ENCODE measurements at regions not wholly inside any gene's neighbourhood (a gene's known extent, or its start where the extent isn't known, plus 50 kb on each side); places are given as distances from the start of the nearest gene placed in this dataset.
A peak's percentile ranks its signal among the peaks of the same experiment; 100 is the strongest.
"Not testable (repeated sequence)": the region's sequence is repeated elsewhere in the genome, so short reads cannot be mapped to it uniquely, and the experiment has no call there.

- FAIRE-seq; H2AFZ ChIP-seq (ENCODE audit: low read depth, low read length); H3K27ac ChIP-seq (ENCODE audit: insufficient read depth, low read depth, low read length); H3K9me3 ChIP-seq (replicated peaks; ENCODE audit: control insufficient read depth, insufficient read depth, low read length); H3K79me2 ChIP-seq (ENCODE audit: control insufficient read depth, insufficient read depth, low read length); intact Hi-C loops (cut with micrococcal nuclease); BruUV-seq (replicated peaks); H3K4me2 ChIP-seq (ENCODE audit: insufficient read depth, low read length); H3K4me3 ChIP-seq (replicated peaks in 1 of 3; ENCODE audit: insufficient read depth in 1 of 3, low read depth in 1 of 3, low read length in 3 of 3); H3K36me3 ChIP-seq (ENCODE audit: control insufficient read depth in 2 of 2, extremely low read depth in 1 of 2, insufficient read depth in 2 of 2, low read length in 2 of 2); H3K9ac ChIP-seq (replicated peaks; ENCODE audit: extremely low read depth, insufficient read depth, low read length); H3K4me1 ChIP-seq (ENCODE audit: control insufficient read depth, extremely low read depth, insufficient read depth, low read length); H4K20me1 ChIP-seq (replicated peaks; ENCODE audit: control insufficient read depth, extremely low read depth, insufficient read depth, low read length); POLR2A ChIA-PET; CTCF ChIA-PET; dilution Hi-C loops (cut with MboI; ENCODE audit: extremely low pct_ligation_motif_present, low sequenced_read_pairs); H3K9me1 ChIP-seq (replicated peaks; ENCODE audit: control insufficient read depth, extremely low read depth, insufficient read depth, low read length); H3K27me3 ChIP-seq (ENCODE audit: control insufficient read depth in 2 of 2, insufficient read depth in 2 of 2, low read length in 2 of 2): not testable (repeated sequence)
- DNase-seq (ENCODE audit: low read depth, low spot score) = peak; percentile 0
Observed at GRCh38 chr2:87418823-87419822, 328.8 kb upstream of the PLGLB2 start.

GRCh38 chr2:87419980-87420379 lies 327.9 kb upstream of the PLGLB2 start:
- H3K79me2 ChIP-seq (ENCODE audit: control insufficient read depth, insufficient read depth, low read length); FAIRE-seq; H3K27me3 ChIP-seq (ENCODE audit: control insufficient read depth in 2 of 2, insufficient read depth in 2 of 2, low read length in 2 of 2); H2AFZ ChIP-seq (ENCODE audit: low read depth, low read length); H3K4me1 ChIP-seq (ENCODE audit: control insufficient read depth, extremely low read depth, insufficient read depth, low read length); BruUV-seq (replicated peaks); H3K27ac ChIP-seq (ENCODE audit: insufficient read depth, low read depth, low read length); H4K20me1 ChIP-seq (replicated peaks; ENCODE audit: control insufficient read depth, extremely low read depth, insufficient read depth, low read length); H3K4me2 ChIP-seq (ENCODE audit: insufficient read depth, low read length); intact Hi-C loops (cut with micrococcal nuclease); H3K4me3 ChIP-seq (replicated peaks in 1 of 3; ENCODE audit: insufficient read depth in 1 of 3, low read depth in 1 of 3, low read length in 3 of 3); H3K9me3 ChIP-seq (replicated peaks; ENCODE audit: control insufficient read depth, insufficient read depth, low read length); POLR2A ChIA-PET; H3K9ac ChIP-seq (replicated peaks; ENCODE audit: extremely low read depth, insufficient read depth, low read length); DNase-seq (ENCODE audit: low read depth, low spot score); H3K9me1 ChIP-seq (replicated peaks; ENCODE audit: control insufficient read depth, extremely low read depth, insufficient read depth, low read length); dilution Hi-C loops (cut with MboI; ENCODE audit: extremely low pct_ligation_motif_present, low sequenced_read_pairs); H3K36me3 ChIP-seq (ENCODE audit: control insufficient read depth in 2 of 2, extremely low read depth in 1 of 2, insufficient read depth in 2 of 2, low read length in 2 of 2); CTCF ChIA-PET: not testable (repeated sequence)

- H3K79me2 ChIP-seq (ENCODE audit: control insufficient read depth, insufficient read depth, low read length); H3K9me3 ChIP-seq (replicated peaks; ENCODE audit: control insufficient read depth, insufficient read depth, low read length); CTCF ChIA-PET; BruUV-seq (replicated peaks); DNase-seq (ENCODE audit: low read depth, low spot score); intact Hi-C loops (cut with micrococcal nuclease); H3K4me1 ChIP-seq (ENCODE audit: control insufficient read depth, extremely low read depth, insufficient read depth, low read length); H3K4me3 ChIP-seq (replicated peaks in 1 of 3; ENCODE audit: insufficient read depth in 1 of 3, low read depth in 1 of 3, low read length in 3 of 3); H3K9ac ChIP-seq (replicated peaks; ENCODE audit: extremely low read depth, insufficient read depth, low read length); H3K36me3 ChIP-seq (ENCODE audit: control insufficient read depth in 2 of 2, extremely low read depth in 1 of 2, insufficient read depth in 2 of 2, low read length in 2 of 2); FAIRE-seq; H3K27ac ChIP-seq (ENCODE audit: insufficient read depth, low read depth, low read length); H3K4me2 ChIP-seq (ENCODE audit: insufficient read depth, low read length); POLR2A ChIA-PET; H2AFZ ChIP-seq (ENCODE audit: low read depth, low read length); H3K27me3 ChIP-seq (ENCODE audit: control insufficient read depth in 2 of 2, insufficient read depth in 2 of 2, low read length in 2 of 2); H4K20me1 ChIP-seq (replicated peaks; ENCODE audit: control insufficient read depth, extremely low read depth, insufficient read depth, low read length); dilution Hi-C loops (cut with MboI; ENCODE audit: extremely low pct_ligation_motif_present, low sequenced_read_pairs); H3K9me1 ChIP-seq (replicated peaks; ENCODE audit: control insufficient read depth, extremely low read depth, insufficient read depth, low read length): not testable (repeated sequence)
Observed at GRCh38 chr2:87420954-87421353, 326.9 kb upstream of the PLGLB2 start.

GRCh38 chr2:87423796-87424762 lies 323.8 kb upstream of the PLGLB2 start:
- H3K9me3 ChIP-seq (replicated peaks; ENCODE audit: control insufficient read depth, insufficient read depth, low read length); H3K9ac ChIP-seq (replicated peaks; ENCODE audit: extremely low read depth, insufficient read depth, low read length); H4K20me1 ChIP-seq (replicated peaks; ENCODE audit: control insufficient read depth, extremely low read depth, insufficient read depth, low read length); H3K9me1 ChIP-seq (replicated peaks; ENCODE audit: control insufficient read depth, extremely low read depth, insufficient read depth, low read length); H3K27ac ChIP-seq (ENCODE audit: insufficient read depth, low read depth, low read length); dilution Hi-C loops (cut with MboI; ENCODE audit: extremely low pct_ligation_motif_present, low sequenced_read_pairs); BruUV-seq (replicated peaks); FAIRE-seq; CTCF ChIA-PET; H2AFZ ChIP-seq (ENCODE audit: low read depth, low read length); intact Hi-C loops (cut with micrococcal nuclease); POLR2A ChIA-PET; H3K4me1 ChIP-seq (ENCODE audit: control insufficient read depth, extremely low read depth, insufficient read depth, low read length); H3K4me3 ChIP-seq (replicated peaks in 1 of 3; ENCODE audit: insufficient read depth in 1 of 3, low read depth in 1 of 3, low read length in 3 of 3); DNase-seq (ENCODE audit: low read depth, low spot score); H3K4me2 ChIP-seq (ENCODE audit: insufficient read depth, low read length); H3K36me3 ChIP-seq (ENCODE audit: control insufficient read depth in 2 of 2, extremely low read depth in 1 of 2, insufficient read depth in 2 of 2, low read length in 2 of 2); H3K79me2 ChIP-seq (ENCODE audit: control insufficient read depth, insufficient read depth, low read length); H3K27me3 ChIP-seq (ENCODE audit: control insufficient read depth in 2 of 2, insufficient read depth in 2 of 2, low read length in 2 of 2): not testable (repeated sequence)
